GM19239 (cell line): ENCODE measurements at regions not wholly inside any gene's neighbourhood (a gene's known extent, or its start where the extent isn't known, plus 50 kb on each side); places are given as distances from the start of the nearest gene placed in this dataset.
"Not testable (repeated sequence)": the region's sequence is repeated elsewhere in the genome, so short reads cannot be mapped to it uniquely, and the experiment has no call there.

Experiments
- DNase-seq: peaks from one replicate; pipeline ENCODE4 v3.0.0; 2011; ENCODE audit warnings: low spot score; ENCODE audit not compliant: insufficient read length
- FAIRE-seq: peaks from 2 replicates; lab custom pipeline; 2011; peaks lifted over from hg19 to GRCh38; lab: Jason Lieb, UNC

DNA sequence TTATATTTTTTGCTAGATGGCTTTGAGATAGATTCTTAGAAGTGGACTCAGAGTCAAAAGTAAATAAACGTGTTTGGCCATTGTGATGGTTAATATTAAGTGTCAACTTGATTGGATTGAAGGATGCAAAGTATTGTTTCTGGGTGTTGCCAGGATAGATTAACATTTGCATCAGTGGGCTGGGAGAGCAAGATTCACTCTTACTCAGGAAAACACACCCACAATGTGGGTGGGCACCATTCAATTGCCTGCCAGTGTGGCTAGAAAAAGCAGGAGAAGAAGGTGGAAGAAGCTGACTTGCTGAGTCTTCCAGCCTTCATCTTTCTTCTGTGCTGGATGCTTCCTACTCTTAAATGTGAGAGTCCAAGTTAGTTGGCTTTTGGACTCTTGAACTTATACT is 368.4 kb upstream of the TSPY2 start:
- not testable (repeated sequence) for DNase-seq, FAIRE-seq

DNA sequence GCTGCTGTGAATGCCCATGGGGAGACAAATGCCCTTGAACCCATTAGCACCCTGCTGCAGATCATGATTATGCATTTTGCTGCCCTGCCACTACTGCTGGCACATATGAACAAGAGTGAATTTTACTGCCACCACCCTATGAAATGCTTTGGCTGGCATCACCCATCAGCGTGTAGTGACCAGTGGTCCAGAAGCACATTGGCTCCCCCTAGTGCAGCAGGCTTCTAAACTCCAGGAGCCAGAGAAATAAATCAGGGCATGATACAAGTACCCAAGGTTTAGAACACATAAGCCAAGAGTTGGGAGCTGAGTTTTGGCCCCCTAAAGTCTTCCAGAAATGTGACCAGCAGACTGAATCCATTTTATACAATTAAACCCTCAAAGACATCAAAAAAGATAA is 355.4 kb upstream of the TSPY2 start:
- peak; percentile 61 for FAIRE-seq
- DNase-seq, result not testable (repeated sequence)

DNA sequence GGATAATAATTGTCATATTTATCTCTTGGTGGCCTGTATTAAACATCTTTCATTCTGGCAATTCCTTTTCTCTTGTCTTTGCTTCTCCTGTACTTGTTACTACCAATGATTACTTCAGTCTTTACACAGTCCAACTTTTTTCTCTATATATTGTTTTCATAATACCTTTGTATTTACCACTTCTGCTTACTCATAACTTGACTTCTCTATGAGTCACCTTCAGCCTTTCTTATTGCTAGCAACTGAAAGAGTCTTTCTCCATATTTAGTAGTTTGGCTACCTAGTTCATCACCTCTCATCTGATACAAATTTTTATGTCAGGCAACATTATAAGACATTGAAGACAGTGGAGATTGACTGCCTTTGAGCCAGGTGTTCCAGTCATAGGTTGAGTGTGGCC is 349.3 kb upstream of the TSPY2 start:
- not testable (repeated sequence) for FAIRE-seq, DNase-seq

DNA sequence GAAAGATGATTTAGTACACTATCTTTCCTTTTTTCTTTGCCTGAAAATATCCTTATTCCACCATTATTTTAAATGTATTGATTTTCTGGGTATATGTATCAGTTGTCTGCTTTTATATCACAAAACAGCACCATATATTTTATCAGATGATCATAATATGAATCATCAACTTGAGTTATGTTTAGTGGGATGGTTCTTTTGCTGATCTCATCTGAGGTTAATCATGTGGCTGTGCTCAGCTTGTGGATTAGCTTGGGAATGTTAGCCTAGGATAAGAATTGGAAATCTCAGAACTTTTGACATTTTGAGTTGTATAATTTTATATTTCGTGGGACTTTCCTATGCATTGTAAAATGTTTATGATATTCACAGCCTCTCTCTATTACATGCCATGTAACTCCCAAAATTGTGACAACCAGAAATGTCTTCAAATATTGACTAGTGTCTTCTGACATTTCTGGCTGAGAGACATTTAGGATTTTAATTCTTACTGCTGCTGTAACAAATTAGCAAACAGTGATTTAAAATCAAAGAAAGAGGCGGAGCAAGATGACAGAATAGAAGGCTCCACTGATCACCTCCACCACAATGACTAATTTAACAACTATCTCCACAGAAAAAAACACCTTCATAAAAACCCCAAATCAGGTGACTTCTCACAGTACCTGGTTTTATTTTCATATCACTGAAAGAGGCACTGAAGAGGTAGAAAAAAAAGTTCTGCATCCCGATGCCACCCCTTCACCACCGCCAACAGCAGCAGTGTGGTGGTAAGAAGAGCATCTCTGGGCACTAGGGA is 337.1 kb upstream of the TSPY2 start:
- FAIRE-seq, result not testable (repeated sequence)

DNA sequence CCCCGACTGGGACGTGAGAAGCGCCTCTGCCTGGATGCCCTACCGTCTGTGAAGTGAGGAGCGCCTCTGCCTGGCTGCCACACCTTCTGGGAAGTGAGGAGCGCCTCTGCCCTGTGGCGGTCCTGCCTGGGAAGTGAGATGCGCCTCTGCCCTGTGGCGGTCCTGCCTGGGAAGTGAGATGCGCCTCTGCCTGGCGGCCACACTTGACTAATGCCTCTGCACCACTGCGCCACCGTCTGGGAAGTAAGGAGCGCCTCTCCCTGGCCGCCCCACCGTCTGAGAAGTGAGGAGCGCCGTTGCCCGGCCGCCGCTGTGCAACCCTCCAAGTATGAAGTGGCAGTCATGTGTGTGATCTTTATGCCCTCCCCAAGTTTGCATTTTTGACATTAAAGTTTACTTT is 307.6 kb upstream of the TSPY2 start:
- DNase-seq, FAIRE-seq: not testable (repeated sequence)

More for the DNA sequence above, 337.1 kb upstream of the TSPY2 start:
- DNase-seq, result not testable (repeated sequence)

DNA sequence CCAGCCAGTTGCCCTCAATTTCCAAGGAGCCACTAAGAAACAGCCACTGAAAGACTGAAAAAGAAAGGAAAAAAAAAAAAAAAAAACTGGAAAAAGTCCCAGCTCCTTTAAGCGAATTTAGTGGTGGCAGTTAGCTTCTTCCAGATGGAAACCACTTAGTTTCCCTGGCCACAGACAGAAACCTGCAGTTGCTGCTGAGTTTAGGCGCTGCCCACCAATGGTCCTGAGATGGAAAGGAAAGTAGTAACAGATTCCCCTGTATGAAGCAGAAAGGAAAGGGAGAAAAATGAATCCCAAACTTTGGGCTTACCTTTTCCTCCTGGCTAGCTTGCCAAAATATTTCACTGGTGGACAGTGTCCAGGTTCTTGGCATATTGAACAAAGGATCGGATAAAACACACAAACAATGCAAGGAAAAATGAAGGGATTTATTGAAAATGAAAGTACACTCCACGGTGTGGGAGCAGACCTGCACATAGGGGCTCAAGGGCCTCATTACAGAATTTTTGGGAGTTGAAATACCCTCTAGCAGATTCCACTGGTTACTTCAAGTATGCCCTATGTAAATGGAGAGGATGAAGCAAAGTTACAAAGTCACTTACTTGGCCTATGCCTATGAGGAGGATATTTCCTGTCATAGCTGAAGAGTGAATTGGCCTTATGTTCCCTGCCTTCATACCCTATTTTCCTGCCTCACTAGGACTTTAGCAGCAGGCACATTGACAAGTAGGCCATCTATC is 299.5 kb upstream of the TSPY2 start:
- FAIRE-seq, DNase-seq: not testable (repeated sequence)

DNA sequence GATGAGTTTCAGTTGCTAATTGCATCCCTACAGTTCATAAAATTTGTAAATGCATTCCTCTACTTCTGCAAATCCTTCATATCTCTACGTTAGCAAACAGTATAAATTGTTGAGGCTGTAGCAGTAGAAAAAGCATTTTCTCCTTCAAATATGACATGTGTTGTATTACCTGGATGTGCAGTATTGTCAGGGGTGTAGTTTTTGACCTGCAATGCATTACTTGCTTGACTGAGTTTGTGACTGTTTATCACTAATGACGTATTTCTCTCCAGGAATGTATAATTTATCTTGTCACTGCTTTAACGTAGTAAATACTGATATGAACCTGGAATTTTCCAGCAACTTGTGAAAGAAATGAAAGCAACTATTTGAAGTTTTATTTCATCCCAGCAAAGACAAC is 279.0 kb upstream of the TSPY2 start:
- not testable (repeated sequence) for DNase-seq, FAIRE-seq

DNA sequence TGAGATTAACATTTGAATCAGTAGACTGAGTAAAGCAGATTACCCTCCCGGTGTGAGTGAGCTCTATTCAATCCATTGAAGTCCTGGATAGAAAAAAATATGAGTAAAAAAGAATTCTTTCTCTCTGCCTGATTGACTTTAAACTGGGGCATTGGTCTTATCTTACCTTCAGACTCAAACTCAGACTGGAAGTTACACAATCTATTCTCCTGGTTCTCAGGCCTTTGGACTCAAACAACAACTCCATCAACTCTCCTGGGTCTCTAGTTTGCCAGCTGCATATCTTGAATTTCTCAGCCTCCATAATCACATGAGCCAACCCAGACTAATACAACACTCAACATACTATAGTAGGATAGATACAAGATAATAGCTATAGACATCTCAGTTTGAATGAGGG is 255.4 kb upstream of the TSPY2 start:
- not testable (repeated sequence) for DNase-seq, FAIRE-seq
